ENCODE measurements at regions not wholly inside any gene's neighbourhood (a gene's known extent, or its start where the extent isn't known, plus 50 kb on each side); places are given as distances from the start of the nearest gene placed in this dataset.

- TF ChIP-seq CTCF (conservative IDR thresholded peaks at IDR 0.05 in 1 of 2, IDR thresholded peaks at IDR 0.05 in 1 of 2; ENCODE audit: low read depth in 1 of 2, low read length in 2 of 2), result no peak
- TF ChIP-seq EZH2 (IDR thresholded peaks at IDR 0.05; ENCODE audit: low read length, missing control alignments), result no peak
Measured at GRCh38 chr4:66956852-66957251, 588.5 kb downstream of the CENPC start.
